NCI-H524 treated with DMSO at 0.1 percent for 48 hours (cell line): ENCODE measurements at regions not wholly inside any gene's neighbourhood (a gene's known extent, or its start where the extent isn't known, plus 50 kb on each side); places are given as distances from the start of the nearest gene placed in this dataset.
"Not testable (repeated sequence)": the region's sequence is repeated elsewhere in the genome, so short reads cannot be mapped to it uniquely, and the experiment has no call there.

ENCODE experiments used
- DNase-seq: peaks from one replicate; lab custom pipeline; 2025; lab: John Stamatoyannopoulos, UW

GRCh38 chr5:124963236-124963919 lies 216.9 kb upstream of the ZNF608 start:
- DNase-seq, result no peak

- DNase-seq, result not testable (repeated sequence)
Observed at GRCh38 chr5:124966741-124967140, 220.3 kb upstream of the ZNF608 start.

GRCh38 chr5:124970381-124970780 lies 223.9 kb upstream of the ZNF608 start:
- DNase-seq, result not testable (repeated sequence)

GRCh38 chr5:124972703-124973102 lies 226.3 kb upstream of the ZNF608 start:
- DNase-seq, result no peak

GRCh38 chr5:124973661-124974060 lies 227.2 kb upstream of the ZNF608 start:
- no peak for DNase-seq

GRCh38 chr5:124976086-124976485 lies 229.6 kb upstream of the ZNF608 start:
- DNase-seq, result no peak

GRCh38 chr5:124979251-124979650 lies 232.8 kb upstream of the ZNF608 start:
- no peak for DNase-seq

GRCh38 chr5:124980163-124980941 lies 233.9 kb upstream of the ZNF608 start:
- no peak for DNase-seq

GRCh38 chr5:124981901-124982300 lies 235.5 kb upstream of the ZNF608 start:
- no peak for DNase-seq

GRCh38 chr5:124986170-124986569 lies 239.7 kb upstream of the ZNF608 start:
- no peak for DNase-seq

GRCh38 chr5:124986667-124987066 lies 240.2 kb upstream of the ZNF608 start:
- no peak for DNase-seq

GRCh38 chr5:124987786-124988185 lies 241.3 kb upstream of the ZNF608 start:
- not testable (repeated sequence) for DNase-seq

- DNase-seq, result no peak
Observed at GRCh38 chr5:124990723-124991122, 244.3 kb upstream of the ZNF608 start.

- no peak for DNase-seq
Observed at GRCh38 chr5:124995421-124995820, 249.0 kb upstream of the ZNF608 start.

- no peak for DNase-seq
Observed at GRCh38 chr5:124996023-124996763, 249.8 kb upstream of the ZNF608 start.

GRCh38 chr5:124996764-124997077 lies 250.3 kb upstream of the ZNF608 start:
- DNase-seq, result no peak

- no peak for DNase-seq
Observed at GRCh38 chr5:124997186-124997893, 250.9 kb upstream of the ZNF608 start.

GRCh38 chr5:124998520-124998919 lies 252.1 kb upstream of the ZNF608 start:
- no peak for DNase-seq

GRCh38 chr5:125002727-125003598 lies 256.5 kb upstream of the ZNF608 start:
- DNase-seq, result no peak

- DNase-seq, result no peak
Observed at GRCh38 chr5:125004009-125004408, 257.6 kb upstream of the ZNF608 start.

- no peak for DNase-seq
Observed at GRCh38 chr5:125005266-125005665, 258.8 kb upstream of the ZNF608 start.
